ENCODE measurements at regions not wholly inside any gene's neighbourhood (a gene's known extent, or its start where the extent isn't known, plus 50 kb on each side); places are given as distances from the start of the nearest gene placed in this dataset.
"Not testable (repeated sequence)": the region's sequence is repeated elsewhere in the genome, so short reads cannot be mapped to it uniquely, and the experiment has no call there.

DNA sequence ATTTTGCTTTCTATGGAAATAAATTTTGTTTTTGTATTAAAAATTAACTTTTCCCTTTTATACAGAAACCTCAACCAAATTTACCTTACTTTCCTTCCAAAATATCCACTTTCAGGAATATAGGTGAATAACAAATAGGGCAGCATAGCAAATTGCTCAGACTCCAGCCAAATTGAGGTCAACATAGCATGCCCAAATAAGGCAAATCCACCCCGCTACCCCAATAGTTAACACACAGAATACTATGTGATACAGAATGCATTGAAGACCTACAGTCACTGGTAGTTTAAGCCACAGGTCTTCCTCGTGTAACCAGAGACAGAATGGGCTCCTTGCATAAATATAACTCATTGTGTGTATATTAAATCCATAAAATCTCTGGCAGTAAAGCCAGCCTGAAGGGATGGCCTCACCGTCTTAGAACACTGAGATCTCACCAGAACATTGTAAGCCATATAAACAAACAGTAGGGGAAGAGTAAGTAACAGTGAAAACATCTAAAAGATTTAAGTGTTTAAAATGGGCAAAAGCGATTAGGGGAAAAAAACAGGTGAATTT lies 72.2 kb downstream of the PMAIP1 start:
- DNase-seq: no peak
- H3K9me3 ChIP-seq (ENCODE audit: insufficient read depth, low read length, severe bottlenecking): no peaks in the 10 kb centered on the region

DNA sequence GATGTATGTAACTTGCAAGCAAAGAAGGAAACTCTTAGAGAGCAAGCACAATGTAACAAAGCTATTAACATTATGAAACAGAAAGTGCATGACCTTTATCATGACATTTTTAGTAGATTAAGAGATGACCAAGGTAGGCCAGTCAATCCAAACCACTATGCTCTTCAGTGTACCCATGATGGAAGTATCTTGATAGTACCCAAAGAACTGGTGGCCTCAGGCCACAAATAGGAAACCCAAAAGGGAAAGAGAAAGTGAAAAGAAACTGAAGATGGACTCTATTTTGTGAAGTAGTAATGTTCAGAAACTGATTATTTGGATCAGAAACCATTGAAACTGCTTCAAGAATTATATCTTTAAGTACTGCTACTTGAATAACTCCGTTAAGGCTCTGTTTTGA lies 71.3 kb downstream of the PMAIP1 start:
- not testable (repeated sequence) for H3K9ac ChIP-seq (ENCODE audit: low read depth, low read length); H3K4me3 ChIP-seq (ENCODE audit: low read depth in 1 of 2, low read length in 2 of 2); H3K4me2 ChIP-seq (ENCODE audit: insufficient read depth, low read length); H3K4me1 ChIP-seq (ENCODE audit: insufficient read depth, low read length); H3K79me2 ChIP-seq (ENCODE audit: insufficient read depth, low read length); H3K27ac ChIP-seq (ENCODE audit: low read length); DNase-seq; H2AFZ ChIP-seq (ENCODE audit: low read depth, low read length); H3K27me3 ChIP-seq (ENCODE audit: insufficient read depth, low read length, poor library complexity); H3K36me3 ChIP-seq (ENCODE audit: insufficient read depth, low read length); H3K9me3 ChIP-seq (ENCODE audit: insufficient read depth, low read length, severe bottlenecking); H4K20me1 ChIP-seq (ENCODE audit: insufficient read depth, low read length)
- peak; percentile 58; the same call in 2 of the 3 replicates for ATAC-seq (ENCODE audit: insufficient read depth, low read depth)

More for the DNA sequence above, 72.2 kb downstream of the PMAIP1 start:
- Histone ChIP-seq H3K27me3 (ENCODE audit: insufficient read depth, low read length, poor library complexity) (no peaks in the 10 kb centered on the region), H3K4me2 (ENCODE audit: insufficient read depth, low read length) (no peak overlapping the region), H2AFZ (ENCODE audit: low read depth, low read length) (no peak overlapping the region), H3K9ac (ENCODE audit: low read depth, low read length) (no peak overlapping the region), H3K36me3 (ENCODE audit: insufficient read depth, low read length) (no peaks in the 10 kb centered on the region), H3K4me1 (ENCODE audit: insufficient read depth, low read length) (no peaks in the 10 kb centered on the region), H4K20me1 (ENCODE audit: insufficient read depth, low read length) (no peaks in the 10 kb centered on the region), H3K27ac (ENCODE audit: low read length) (no peak overlapping the region), H3K4me3 (ENCODE audit: low read depth in 1 of 2, low read length in 2 of 2) (no peak overlapping the region), H3K79me2 (ENCODE audit: insufficient read depth, low read length) (no peaks in the 10 kb centered on the region)
- TF ChIP-seq, protein P1, sequence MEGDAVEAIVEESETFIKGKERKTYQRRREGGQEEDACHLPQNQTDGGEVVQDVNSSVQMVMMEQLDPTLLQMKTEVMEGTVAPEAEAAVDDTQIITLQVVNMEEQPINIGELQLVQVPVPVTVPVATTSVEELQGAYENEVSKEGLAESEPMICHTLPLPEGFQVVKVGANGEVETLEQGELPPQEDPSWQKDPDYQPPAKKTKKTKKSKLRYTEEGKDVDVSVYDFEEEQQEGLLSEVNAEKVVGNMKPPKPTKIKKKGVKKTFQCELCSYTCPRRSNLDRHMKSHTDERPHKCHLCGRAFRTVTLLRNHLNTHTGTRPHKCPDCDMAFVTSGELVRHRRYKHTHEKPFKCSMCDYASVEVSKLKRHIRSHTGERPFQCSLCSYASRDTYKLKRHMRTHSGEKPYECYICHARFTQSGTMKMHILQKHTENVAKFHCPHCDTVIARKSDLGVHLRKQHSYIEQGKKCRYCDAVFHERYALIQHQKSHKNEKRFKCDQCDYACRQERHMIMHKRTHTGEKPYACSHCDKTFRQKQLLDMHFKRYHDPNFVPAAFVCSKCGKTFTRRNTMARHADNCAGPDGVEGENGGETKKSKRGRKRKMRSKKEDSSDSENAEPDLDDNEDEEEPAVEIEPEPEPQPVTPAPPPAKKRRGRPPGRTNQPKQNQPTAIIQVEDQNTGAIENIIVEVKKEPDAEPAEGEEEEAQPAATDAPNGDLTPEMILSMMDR (IDR thresholded peaks at IDR 0.05; ENCODE audit: borderline replicate concordance, extremely low read depth, low read length, poor library complexity, severe bottlenecking): no peak
- no peak for TF ChIP-seq EZH2 (IDR thresholded peaks at IDR 0.05; ENCODE audit: borderline replicate concordance, low read depth, low read length, severe bottlenecking)
- no peak for ATAC-seq (ENCODE audit: insufficient read depth, low read depth)

DNA sequence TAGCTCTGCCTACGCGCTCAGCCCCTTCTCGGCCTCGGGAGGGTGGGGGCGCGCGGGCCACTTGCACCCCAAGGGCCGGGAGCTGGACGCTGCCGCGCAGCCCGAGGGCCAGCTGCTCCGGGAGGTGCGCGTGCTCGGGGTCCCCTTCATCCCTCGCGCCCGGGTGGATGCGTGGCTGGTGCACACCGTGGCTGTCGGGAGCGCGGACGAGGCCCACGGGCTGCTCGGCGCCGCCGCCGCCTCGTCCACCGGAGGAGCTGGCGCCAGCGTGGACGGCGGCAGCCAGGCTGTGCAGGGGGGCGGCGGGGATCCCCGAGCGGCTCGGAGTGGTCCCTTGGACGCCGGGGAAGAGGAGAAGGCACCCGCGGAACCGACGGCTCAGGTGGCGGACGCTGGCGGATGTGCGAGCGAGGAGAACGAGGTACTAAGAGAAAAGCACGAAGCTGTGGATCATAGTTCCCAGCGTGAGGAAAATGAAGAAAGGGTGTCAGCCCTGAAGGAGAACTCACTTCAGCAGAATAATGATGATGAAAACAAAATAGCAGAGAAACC lies 69.8 kb downstream of the PMAIP1 start:
- not testable (repeated sequence) for H3K4me3 ChIP-seq (ENCODE audit: low read depth in 1 of 2, low read length in 2 of 2); H3K27me3 ChIP-seq (ENCODE audit: insufficient read depth, low read length, poor library complexity); H4K20me1 ChIP-seq (ENCODE audit: insufficient read depth, low read length); H3K4me2 ChIP-seq (ENCODE audit: insufficient read depth, low read length); DNase-seq; H3K27ac ChIP-seq (ENCODE audit: low read length); H3K9ac ChIP-seq (ENCODE audit: low read depth, low read length); H3K9me3 ChIP-seq (ENCODE audit: insufficient read depth, low read length, severe bottlenecking); H2AFZ ChIP-seq (ENCODE audit: low read depth, low read length); H3K4me1 ChIP-seq (ENCODE audit: insufficient read depth, low read length); H3K79me2 ChIP-seq (ENCODE audit: insufficient read depth, low read length); H3K36me3 ChIP-seq (ENCODE audit: insufficient read depth, low read length); ATAC-seq (ENCODE audit: insufficient read depth, low read depth)

DNA sequence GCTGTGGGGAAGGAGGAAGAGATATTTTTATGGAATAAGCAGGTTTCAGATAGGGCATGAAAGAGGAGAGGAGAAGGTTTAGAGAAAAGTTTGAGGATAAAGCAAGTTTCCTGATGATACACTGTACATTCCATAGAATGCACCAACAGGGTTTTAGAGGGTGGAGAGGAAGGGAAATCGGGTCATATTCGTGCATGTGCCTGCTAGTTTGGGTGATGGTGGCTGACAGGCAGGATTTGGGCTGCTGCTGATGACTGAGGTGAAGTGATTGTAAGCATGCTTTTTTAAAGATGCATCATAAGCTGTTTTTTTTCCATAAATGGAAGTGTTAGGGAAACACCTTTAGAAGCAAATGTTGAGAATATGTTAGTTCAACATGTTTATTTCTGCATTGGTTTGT lies 68.8 kb downstream of the PMAIP1 start:
- H3K79me2 ChIP-seq (ENCODE audit: insufficient read depth, low read length): no peaks in the 10 kb centered on the region
- no peak overlapping the region for H2AFZ ChIP-seq (ENCODE audit: low read depth, low read length)
- TF ChIP-seq, protein P1 (IDR thresholded peaks at IDR 0.05; ENCODE audit: borderline replicate concordance, extremely low read depth, low read length, poor library complexity, severe bottlenecking): no peak
- TF ChIP-seq EZH2 (IDR thresholded peaks at IDR 0.05; ENCODE audit: borderline replicate concordance, low read depth, low read length, severe bottlenecking): no peak
- H3K4me2 ChIP-seq (ENCODE audit: insufficient read depth, low read length): no peak overlapping the region
- no peaks in the 10 kb centered on the region for H4K20me1 ChIP-seq (ENCODE audit: insufficient read depth, low read length)
- H3K27ac ChIP-seq (ENCODE audit: low read length): no peak overlapping the region
- no peaks in the 10 kb centered on the region for H3K27me3 ChIP-seq (ENCODE audit: insufficient read depth, low read length, poor library complexity)
- no peaks in the 10 kb centered on the region for H3K9me3 ChIP-seq (ENCODE audit: insufficient read depth, low read length, severe bottlenecking)
- H3K9ac ChIP-seq (ENCODE audit: low read depth, low read length): no peak overlapping the region
- H3K4me3 ChIP-seq (ENCODE audit: low read depth in 1 of 2, low read length in 2 of 2): no peak overlapping the region
- ATAC-seq (ENCODE audit: insufficient read depth, low read depth): no peak
- no peaks in the 10 kb centered on the region for H3K4me1 ChIP-seq (ENCODE audit: insufficient read depth, low read length)
- no peak for DNase-seq
- no peaks in the 10 kb centered on the region for H3K36me3 ChIP-seq (ENCODE audit: insufficient read depth, low read length)

Data from DND-41 (cell line).